ENCODE measurements at regions not wholly inside any gene's neighbourhood (a gene's known extent, or its start where the extent isn't known, plus 50 kb on each side); places are given as distances from the start of the nearest gene placed in this dataset.

DNA sequence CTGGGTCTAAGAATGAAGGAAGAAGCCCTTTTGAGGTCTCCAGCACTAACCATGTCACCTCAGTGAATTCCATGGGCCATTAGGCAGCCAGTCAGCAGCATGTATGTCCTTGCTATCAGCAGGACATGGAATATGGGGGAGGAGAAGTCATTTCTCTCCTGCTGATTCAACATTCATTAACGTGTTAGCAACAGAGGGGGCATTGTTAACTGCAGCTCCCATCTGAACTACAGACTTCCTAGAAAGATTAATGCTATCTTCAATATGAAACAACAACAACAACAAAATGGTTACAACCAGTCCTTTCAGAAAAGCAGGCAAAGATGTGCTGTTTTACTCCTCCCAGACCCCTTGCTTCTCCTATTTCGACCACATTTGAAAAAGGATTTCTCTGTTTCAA lies 120.4 kb upstream of the SLC34A2 start:
- CTCF ChIA-PET, result no interaction called here
- Histone ChIP-seq H3K4me3 (ENCODE audit: low read length) (no peak overlapping the region), H3K27ac (ENCODE audit: low read depth, low read length) (no peak overlapping the region), H3K9me3 (ENCODE audit: control insufficient read depth in 2 of 3, low read length in 3 of 3) (no peaks in the 10 kb centered on the region), H3K36me3 (ENCODE audit: control insufficient read depth in 2 of 3, insufficient read depth in 3 of 3, low read length in 3 of 3) (no peaks in the 10 kb centered on the region), H3K4me1 (ENCODE audit: control insufficient read depth in 2 of 2, insufficient read depth in 2 of 2, low read length in 2 of 2) (no peaks in the 10 kb centered on the region), H3K27me3 (ENCODE audit: control insufficient read depth in 2 of 2, insufficient read depth in 2 of 2, low read length in 2 of 2) (no peaks in the 10 kb centered on the region)
- Mint-ChIP-seq H3K4me3 (no peak overlapping the region), H3K4me1 (peaks cover 0 to 2% (median 0%) of the 10 kb centered on the region in 7 donors), H3K27ac (peak overlapping the region in 1 of 9 donors; percentile 13), H3K9me3 (peaks cover 0 to 5% (median 0%) of the 10 kb centered on the region in 11 donors), H3K27me3 (peaks cover 2 to 25% (median 15%) of the 10 kb centered on the region in 5 donors), H3K36me3 (no peaks in the 10 kb centered on the region)
- DNase-seq (no peak), ATAC-seq (no peak)
- POLR2A ChIA-PET, result no interaction called here
- intact Hi-C loops (cut with micrococcal nuclease), result no loop called here

DNA sequence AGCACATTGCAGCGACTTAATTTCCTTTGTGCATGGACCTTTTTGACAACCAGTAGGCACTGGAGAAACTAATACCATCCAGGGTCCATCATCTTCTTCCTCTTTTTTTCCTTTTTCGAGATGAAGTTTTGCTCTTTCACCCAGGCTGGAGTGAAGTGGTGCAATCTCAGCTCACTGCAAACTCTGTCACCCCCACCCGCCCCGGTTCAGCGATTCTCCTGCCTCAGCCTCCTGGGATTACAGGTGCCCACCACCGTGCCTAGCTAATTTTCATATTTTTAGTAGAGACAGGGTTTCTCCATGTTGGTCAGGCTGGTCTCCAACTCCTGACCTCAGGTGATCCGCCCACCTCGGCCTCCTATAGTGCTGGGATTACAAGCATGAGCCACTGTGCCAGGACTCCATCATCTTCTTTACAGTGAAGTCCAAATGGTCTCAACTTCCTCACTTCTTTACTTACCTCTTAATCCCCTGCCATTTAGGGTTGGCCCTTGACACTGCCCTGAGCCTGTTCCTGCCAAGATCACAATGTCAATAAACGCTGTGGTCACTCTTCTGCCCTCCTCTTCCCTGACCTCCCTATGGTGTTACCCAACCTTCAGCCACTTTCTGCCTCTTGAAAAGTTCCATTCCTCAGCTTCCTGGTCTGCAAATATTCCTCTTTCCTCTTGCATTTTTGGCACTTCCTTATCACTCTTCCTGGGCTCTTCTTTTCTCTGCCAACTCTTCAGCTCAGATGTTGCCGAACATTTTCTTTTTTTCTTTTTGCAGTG lies 119.8 kb upstream of the SLC34A2 start:
- ATAC-seq (no peak), DNase-seq (no peak)
- no peak overlapping the region for H3K4me3 Mint-ChIP-seq
- no peaks in the 10 kb centered on the region for H3K36me3 Mint-ChIP-seq
- Histone ChIP-seq H3K4me3 (ENCODE audit: low read length) (no peak overlapping the region), H3K9me3 (ENCODE audit: control insufficient read depth in 2 of 3, low read length in 3 of 3) (no peaks in the 10 kb centered on the region), H3K27ac (ENCODE audit: low read depth, low read length) (no peak overlapping the region), H3K4me1 (ENCODE audit: control insufficient read depth in 2 of 2, insufficient read depth in 2 of 2, low read length in 2 of 2) (no peaks in the 10 kb centered on the region), H3K27me3 (ENCODE audit: control insufficient read depth in 2 of 2, insufficient read depth in 2 of 2, low read length in 2 of 2) (no peaks in the 10 kb centered on the region), H3K36me3 (ENCODE audit: control insufficient read depth in 2 of 3, insufficient read depth in 3 of 3, low read length in 3 of 3) (no peaks in the 10 kb centered on the region)
- peaks cover 0 to 5% (median 0%) of the 10 kb centered on the region in 11 donors for H3K9me3 Mint-ChIP-seq
- intact Hi-C loops (cut with micrococcal nuclease), result no loop called here
- H3K4me1 Mint-ChIP-seq, result peaks cover 0 to 2% (median 0%) of the 10 kb centered on the region in 7 donors
- H3K27me3 Mint-ChIP-seq, result peaks cover 2 to 21% (median 15%) of the 10 kb centered on the region in 5 donors
- peak overlapping the region in 1 of 9 donors; percentile 5 for H3K27ac Mint-ChIP-seq
- CTCF ChIA-PET, result no interaction called here
- POLR2A ChIA-PET, result no interaction called here

DNA sequence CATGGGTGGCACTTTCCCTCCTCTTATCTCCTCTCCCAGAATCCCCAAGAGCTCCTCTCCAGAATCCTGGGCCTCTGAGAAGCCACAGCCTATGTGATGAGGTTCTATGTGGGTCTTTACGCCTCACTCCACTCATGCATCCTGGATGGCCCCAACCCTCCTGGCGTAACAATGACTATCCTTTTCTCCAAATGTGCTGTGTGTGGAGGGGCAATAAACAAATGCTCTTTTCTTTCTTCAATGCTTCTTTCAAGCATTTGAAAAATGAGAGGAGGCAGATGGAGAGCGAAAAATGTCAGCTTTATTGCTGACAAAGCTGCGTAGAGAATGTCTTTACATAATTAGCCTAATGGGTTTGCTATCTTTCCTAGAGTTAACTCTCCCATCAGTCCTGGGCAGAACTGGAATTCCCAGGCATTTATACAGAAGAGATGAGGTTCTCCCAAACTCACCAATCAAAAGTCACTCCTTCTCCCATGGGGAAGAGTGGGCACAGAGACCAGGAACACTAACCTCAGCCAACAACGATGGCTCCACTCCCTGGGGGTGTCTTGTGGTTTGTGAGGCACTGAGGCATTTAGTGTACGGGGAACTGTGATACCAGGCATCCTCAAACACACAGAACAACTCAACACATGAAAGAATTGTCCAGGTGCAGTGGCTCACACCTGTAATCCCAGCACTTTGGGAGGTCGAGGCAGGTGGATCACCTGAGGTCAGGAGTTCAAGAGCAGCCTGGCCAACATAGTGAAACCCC lies 118.9 kb upstream of the SLC34A2 start:
- Mint-ChIP-seq H3K27me3 (peaks cover 1 to 18% (median 12%) of the 10 kb centered on the region in 5 donors), H3K27ac (no peak overlapping the region), H3K4me3 (no peak overlapping the region), H3K9me3 (peaks cover 0 to 2% (median 0%) of the 10 kb centered on the region in 11 donors), H3K36me3 (no peaks in the 10 kb centered on the region), H3K4me1 (peaks cover 0 to under 1% (median 0%) of the 10 kb centered on the region in 7 donors)
- H3K4me1 ChIP-seq (ENCODE audit: control insufficient read depth in 2 of 2, insufficient read depth in 2 of 2, low read length in 2 of 2), result no peaks in the 10 kb centered on the region
- H3K36me3 ChIP-seq (ENCODE audit: control insufficient read depth in 2 of 3, insufficient read depth in 3 of 3, low read length in 3 of 3), result no peaks in the 10 kb centered on the region
- intact Hi-C loops (cut with micrococcal nuclease), result no loop called here
- ATAC-seq (no peak), DNase-seq (no peak)
- H3K9me3 ChIP-seq (ENCODE audit: control insufficient read depth in 2 of 3, low read length in 3 of 3), result no peaks in the 10 kb centered on the region
- ChIA-PET CTCF (no interaction called here), POLR2A (no interaction called here)
- no peak overlapping the region for H3K27ac ChIP-seq (ENCODE audit: low read depth, low read length)
- no peaks in the 10 kb centered on the region for H3K27me3 ChIP-seq (ENCODE audit: control insufficient read depth in 2 of 2, insufficient read depth in 2 of 2, low read length in 2 of 2)
- no peak overlapping the region for H3K4me3 ChIP-seq (ENCODE audit: low read length)

DNA sequence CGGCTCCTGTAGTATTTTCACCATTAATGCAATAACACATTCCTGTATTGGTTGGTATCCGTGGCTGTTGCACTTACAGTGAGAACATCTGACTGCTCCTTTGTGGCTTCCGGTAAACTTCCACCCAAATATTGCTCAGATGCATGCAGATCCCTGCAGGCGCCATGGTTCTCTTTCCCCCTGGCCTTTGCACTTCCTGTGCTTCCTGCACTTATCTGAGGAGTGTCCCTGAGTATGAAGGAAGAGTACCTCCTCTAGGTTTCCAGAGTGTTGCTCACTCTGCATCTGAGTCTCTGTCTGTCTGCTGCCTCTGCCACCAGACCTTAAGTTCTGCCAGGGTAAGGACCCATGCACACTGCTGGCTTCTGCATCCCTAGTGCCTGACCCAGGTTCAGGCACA lies 117.2 kb upstream of the SLC34A2 start:
- Mint-ChIP-seq H3K27me3 (peaks cover 0 to 13% (median 10%) of the 10 kb centered on the region in 5 donors), H3K36me3 (no peaks in the 10 kb centered on the region), H3K27ac (no peak overlapping the region), H3K4me1 (no peaks in the 10 kb centered on the region), H3K4me3 (no peak overlapping the region), H3K9me3 (no peaks in the 10 kb centered on the region)
- H3K27me3 ChIP-seq (ENCODE audit: control insufficient read depth in 2 of 2, insufficient read depth in 2 of 2, low read length in 2 of 2), result no peaks in the 10 kb centered on the region
- intact Hi-C loops (cut with micrococcal nuclease), result no loop called here
- CTCF ChIA-PET, result no interaction called here
- no peaks in the 10 kb centered on the region for H3K4me1 ChIP-seq (ENCODE audit: control insufficient read depth in 2 of 2, insufficient read depth in 2 of 2, low read length in 2 of 2)
- DNase-seq (no peak), ATAC-seq (no peak)
- H3K4me3 ChIP-seq (ENCODE audit: low read length), result no peak overlapping the region
- H3K9me3 ChIP-seq (ENCODE audit: control insufficient read depth in 2 of 3, low read length in 3 of 3), result no peaks in the 10 kb centered on the region
- POLR2A ChIA-PET, result no interaction called here
- H3K36me3 ChIP-seq (ENCODE audit: control insufficient read depth in 2 of 3, insufficient read depth in 3 of 3, low read length in 3 of 3), result no peaks in the 10 kb centered on the region
- H3K27ac ChIP-seq (ENCODE audit: low read depth, low read length), result no peak overlapping the region

DNA sequence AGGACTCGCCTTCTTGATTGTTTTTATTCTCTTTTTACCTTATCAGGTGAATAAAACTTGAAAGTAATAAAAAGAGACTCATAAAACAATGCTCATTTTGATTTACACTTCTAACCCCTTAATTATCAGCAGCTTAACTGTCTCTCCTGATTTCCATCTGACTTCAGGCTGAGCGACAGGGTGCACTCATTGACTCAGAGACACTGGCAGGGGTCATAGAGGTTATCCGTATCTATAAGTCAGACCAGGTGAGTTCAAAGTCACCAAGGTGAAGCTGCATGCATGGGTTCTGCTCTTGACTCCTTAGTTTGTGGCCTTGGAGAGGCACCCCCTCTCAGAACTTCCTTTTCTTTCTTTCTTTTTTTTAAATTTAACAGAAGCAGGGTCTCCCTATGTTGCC lies 116.4 kb upstream of the SLC34A2 start:
- ChIA-PET CTCF (no interaction called here), POLR2A (no interaction called here)
- Mint-ChIP-seq H3K9me3 (no peaks in the 10 kb centered on the region), H3K27me3 (peaks cover 2 to 13% (median 9%) of the 10 kb centered on the region in 5 donors), H3K36me3 (no peaks in the 10 kb centered on the region), H3K27ac (no peak overlapping the region), H3K4me3 (no peak overlapping the region), H3K4me1 (no peaks in the 10 kb centered on the region)
- Histone ChIP-seq H3K4me3 (ENCODE audit: low read length) (no peak overlapping the region), H3K36me3 (ENCODE audit: control insufficient read depth in 2 of 3, insufficient read depth in 3 of 3, low read length in 3 of 3) (no peaks in the 10 kb centered on the region), H3K27ac (ENCODE audit: low read depth, low read length) (no peak overlapping the region), H3K4me1 (ENCODE audit: control insufficient read depth in 2 of 2, insufficient read depth in 2 of 2, low read length in 2 of 2) (no peaks in the 10 kb centered on the region), H3K27me3 (ENCODE audit: control insufficient read depth in 2 of 2, insufficient read depth in 2 of 2, low read length in 2 of 2) (no peaks in the 10 kb centered on the region), H3K9me3 (ENCODE audit: control insufficient read depth in 2 of 3, low read length in 3 of 3) (no peaks in the 10 kb centered on the region)
- ATAC-seq, result no peak
- no peak for DNase-seq
- intact Hi-C loops (cut with micrococcal nuclease), result no loop called here

DNA sequence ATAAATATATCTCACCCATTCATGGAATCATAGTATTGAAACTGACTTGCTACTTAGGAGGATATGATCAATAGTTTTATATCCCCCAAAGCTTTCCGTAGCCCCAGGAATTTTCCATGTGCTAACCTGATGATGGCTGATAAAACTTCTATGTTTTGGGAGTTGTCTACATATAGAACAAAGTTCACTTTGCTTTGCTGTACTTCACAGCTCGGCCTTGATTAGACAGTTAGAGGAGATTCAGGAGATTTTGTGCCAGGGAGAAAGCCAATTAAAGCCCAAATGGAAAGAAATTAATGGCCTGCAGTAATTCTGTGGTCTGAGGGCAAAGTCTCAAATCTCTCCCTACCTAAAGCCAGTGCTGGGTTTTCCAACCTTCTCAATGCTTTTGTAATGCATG lies 114.9 kb upstream of the SLC34A2 start:
- peaks cover 3 to 18% (median 10%) of the 10 kb centered on the region in 5 donors for H3K27me3 Mint-ChIP-seq
- H3K9me3 ChIP-seq (ENCODE audit: control insufficient read depth in 2 of 3, low read length in 3 of 3), result no peaks in the 10 kb centered on the region
- H3K4me1 ChIP-seq (ENCODE audit: control insufficient read depth in 2 of 2, insufficient read depth in 2 of 2, low read length in 2 of 2), result no peaks in the 10 kb centered on the region
- H3K27ac Mint-ChIP-seq, result no peak overlapping the region
- no peak overlapping the region for H3K4me3 ChIP-seq (ENCODE audit: low read length)
- ATAC-seq (no peak), DNase-seq (no peak)
- H3K27ac ChIP-seq (ENCODE audit: low read depth, low read length), result no peak overlapping the region
- H3K36me3 ChIP-seq (ENCODE audit: control insufficient read depth in 2 of 3, insufficient read depth in 3 of 3, low read length in 3 of 3), result no peaks in the 10 kb centered on the region
- H3K27me3 ChIP-seq (ENCODE audit: control insufficient read depth in 2 of 2, insufficient read depth in 2 of 2, low read length in 2 of 2), result no peaks in the 10 kb centered on the region
- H3K36me3 Mint-ChIP-seq, result no peaks in the 10 kb centered on the region
- ChIA-PET POLR2A (no interaction called here), CTCF (no interaction called here)
- H3K4me1 Mint-ChIP-seq, result no peaks in the 10 kb centered on the region
- no peak overlapping the region for H3K4me3 Mint-ChIP-seq
- intact Hi-C loops (cut with micrococcal nuclease), result no loop called here
- H3K9me3 Mint-ChIP-seq, result no peaks in the 10 kb centered on the region

DNA sequence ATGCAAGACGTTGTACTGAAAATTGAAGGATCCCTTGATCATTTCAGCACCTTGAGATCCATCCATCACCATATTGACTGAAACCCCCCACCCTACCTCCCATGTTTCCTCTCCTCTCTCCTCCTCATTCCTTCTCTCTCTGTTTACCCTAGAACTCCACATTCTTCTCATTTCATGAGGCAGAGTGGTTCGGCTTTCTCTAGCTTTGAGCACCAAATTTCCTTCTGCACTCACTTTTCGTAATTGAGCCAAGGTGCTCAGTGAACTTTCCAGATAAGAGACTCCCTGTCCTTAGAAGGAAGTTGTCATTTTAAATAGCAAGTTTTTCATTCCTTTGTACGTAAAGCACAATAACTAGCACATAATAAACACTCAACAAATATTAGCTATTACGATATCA lies 108.3 kb upstream of the SLC34A2 start:
- ChIA-PET POLR2A (no interaction called here), CTCF (no interaction called here)
- intact Hi-C loops (cut with micrococcal nuclease), result no loop called here
- Mint-ChIP-seq H3K27me3 (peaks cover 2 to 16% (median 10%) of the 10 kb centered on the region in 5 donors), H3K27ac (no peak overlapping the region), H3K9me3 (peaks cover 0 to 11% (median 0%) of the 10 kb centered on the region in 11 donors), H3K4me1 (no peaks in the 10 kb centered on the region), H3K36me3 (no peaks in the 10 kb centered on the region), H3K4me3 (no peak overlapping the region)
- Histone ChIP-seq H3K36me3 (ENCODE audit: control insufficient read depth in 2 of 3, insufficient read depth in 3 of 3, low read length in 3 of 3) (no peaks in the 10 kb centered on the region), H3K4me1 (ENCODE audit: control insufficient read depth in 2 of 2, insufficient read depth in 2 of 2, low read length in 2 of 2) (no peaks in the 10 kb centered on the region), H3K27me3 (ENCODE audit: control insufficient read depth in 2 of 2, insufficient read depth in 2 of 2, low read length in 2 of 2) (no peaks in the 10 kb centered on the region), H3K9me3 (ENCODE audit: control insufficient read depth in 2 of 3, low read length in 3 of 3) (no peaks in the 10 kb centered on the region), H3K4me3 (ENCODE audit: low read length) (no peak overlapping the region), H3K27ac (ENCODE audit: low read depth, low read length) (no peak overlapping the region)
- ATAC-seq, result no peak
- no peak for DNase-seq

Data from naive thymus-derived CD4-positive, alpha-beta T cell (primary cell).